PC-3 (cell line): ENCODE measurements at regions not wholly inside any gene's neighbourhood (a gene's known extent, or its start where the extent isn't known, plus 50 kb on each side); places are given as distances from the start of the nearest gene placed in this dataset.

Experiments
- CTCF ChIP-seq: fragments of 300-600 bp; sonication (generic); conservative IDR thresholded peaks from 2 replicates; pipeline ENCODE4 v1.5.1; 2017; ENCODE audit warnings: antibody characterized with exemption, low read depth, mild to moderate bottlenecking, low read length
- EZH2 ChIP-seq: fragments of 300-600 bp; sonication (generic); IDR thresholded peaks from one replicate; pipeline ENCODE4 v1.6.1; 2017; ENCODE audit warnings: antibody characterized with exemption, mild to moderate bottlenecking, low read length; ENCODE audit not compliant: unreplicated experiment

DNA sequence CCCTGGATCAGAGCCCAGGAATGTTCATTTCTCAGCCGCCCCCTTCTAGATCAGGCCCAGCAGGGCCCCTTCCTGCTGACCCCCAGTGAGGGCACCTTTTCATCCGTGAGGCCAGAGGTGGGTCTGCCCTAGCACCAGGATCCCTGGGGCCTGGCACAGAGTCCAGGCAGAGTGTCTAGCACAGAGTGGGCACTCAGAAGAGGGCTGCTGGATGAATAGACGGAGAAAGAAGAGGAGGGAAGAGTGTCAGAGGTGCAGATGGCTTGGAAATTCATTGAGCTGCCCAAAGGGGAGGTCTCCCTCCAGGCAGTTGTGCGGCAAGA, 106.5 kb downstream of the CPZ start:
- TF ChIP-seq EZH2 (no peak), CTCF (no peak)
